ENCODE measurements at regions not wholly inside any gene's neighbourhood (a gene's known extent, or its start where the extent isn't known, plus 50 kb on each side); places are given as distances from the start of the nearest gene placed in this dataset.

DNA sequence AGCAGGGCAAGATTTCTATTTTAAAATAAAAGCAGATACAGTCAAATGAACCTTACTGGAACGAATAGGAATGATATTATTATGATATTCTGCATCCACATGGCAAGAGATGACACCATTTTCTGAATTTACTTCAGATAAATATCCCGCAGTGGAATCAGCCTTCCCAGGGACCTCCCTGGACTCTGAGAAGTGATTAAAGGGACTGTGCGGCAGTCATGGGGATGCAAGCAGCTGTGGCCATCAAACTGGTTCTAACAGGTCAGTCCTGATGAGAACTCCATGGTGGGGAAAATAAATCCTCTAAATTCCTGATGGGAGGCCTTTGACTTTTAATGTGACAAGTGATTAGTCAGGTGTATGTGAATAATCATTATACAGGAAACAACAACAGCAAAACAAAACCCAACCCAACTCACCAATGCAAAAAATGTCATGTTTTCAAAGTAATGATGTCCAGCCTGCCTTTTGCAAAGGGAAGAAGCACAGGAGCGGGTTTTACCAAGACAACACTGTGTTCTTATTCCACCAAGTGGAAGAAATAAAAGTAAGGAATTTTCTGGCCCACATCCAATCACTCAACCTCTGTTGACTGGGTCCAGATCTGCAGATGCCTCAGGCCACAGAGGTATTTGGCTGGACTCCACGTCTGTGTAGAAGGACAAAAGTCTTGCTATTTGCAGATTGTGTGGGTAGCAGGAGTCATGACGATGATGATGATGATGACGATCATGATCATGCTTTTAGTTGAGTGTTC, 61.9 kb upstream of the CITED2 start:
- TF ChIP-seq, protein P1, sequence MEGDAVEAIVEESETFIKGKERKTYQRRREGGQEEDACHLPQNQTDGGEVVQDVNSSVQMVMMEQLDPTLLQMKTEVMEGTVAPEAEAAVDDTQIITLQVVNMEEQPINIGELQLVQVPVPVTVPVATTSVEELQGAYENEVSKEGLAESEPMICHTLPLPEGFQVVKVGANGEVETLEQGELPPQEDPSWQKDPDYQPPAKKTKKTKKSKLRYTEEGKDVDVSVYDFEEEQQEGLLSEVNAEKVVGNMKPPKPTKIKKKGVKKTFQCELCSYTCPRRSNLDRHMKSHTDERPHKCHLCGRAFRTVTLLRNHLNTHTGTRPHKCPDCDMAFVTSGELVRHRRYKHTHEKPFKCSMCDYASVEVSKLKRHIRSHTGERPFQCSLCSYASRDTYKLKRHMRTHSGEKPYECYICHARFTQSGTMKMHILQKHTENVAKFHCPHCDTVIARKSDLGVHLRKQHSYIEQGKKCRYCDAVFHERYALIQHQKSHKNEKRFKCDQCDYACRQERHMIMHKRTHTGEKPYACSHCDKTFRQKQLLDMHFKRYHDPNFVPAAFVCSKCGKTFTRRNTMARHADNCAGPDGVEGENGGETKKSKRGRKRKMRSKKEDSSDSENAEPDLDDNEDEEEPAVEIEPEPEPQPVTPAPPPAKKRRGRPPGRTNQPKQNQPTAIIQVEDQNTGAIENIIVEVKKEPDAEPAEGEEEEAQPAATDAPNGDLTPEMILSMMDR (IDR thresholded peaks at IDR 0.05): no peak

DNA sequence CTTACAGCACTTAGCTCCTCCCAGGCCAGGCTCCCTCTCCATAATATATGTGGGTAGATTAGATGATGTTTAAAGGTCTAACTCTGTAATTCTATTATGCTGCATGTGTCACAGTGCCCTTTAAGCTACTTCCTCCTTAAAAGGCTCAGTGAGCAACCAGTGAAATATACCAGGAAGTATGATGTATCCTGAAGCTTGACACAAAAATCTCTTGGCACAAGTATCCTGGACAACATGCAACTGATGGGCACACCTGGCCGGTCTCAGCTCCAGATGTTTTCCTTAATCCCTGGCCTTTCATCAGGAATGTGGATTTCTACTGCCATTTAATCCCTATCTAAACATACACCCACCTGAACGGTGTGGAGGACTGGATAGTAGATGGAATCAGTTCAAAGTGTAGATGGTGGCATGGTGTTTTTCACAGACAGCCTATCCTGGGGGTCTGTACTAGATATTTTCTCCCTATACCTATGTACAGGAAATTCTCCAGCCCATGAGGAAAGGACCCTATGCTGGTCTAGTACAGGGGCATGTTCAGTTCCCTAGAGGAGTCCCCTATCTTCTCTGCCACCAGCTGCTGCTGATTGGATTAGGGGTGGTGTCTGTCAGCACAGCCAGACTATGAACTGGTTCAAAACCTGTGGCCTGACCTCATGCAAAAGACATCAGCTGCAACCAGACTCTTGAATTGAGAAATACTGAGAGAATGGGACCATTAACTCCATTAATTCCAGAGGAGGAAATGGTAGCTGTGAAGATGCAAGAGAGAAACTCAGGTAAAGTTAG, 59.4 kb upstream of the CITED2 start:
- Histone ChIP-seq H3K4me3 (no peak overlapping the region), H3K4me1 (no peaks in the 10 kb centered on the region), H3K36me3 (no peaks in the 10 kb centered on the region), H3K9me3 (peaks cover 0 to 5% of the 10 kb centered on the region in 2 donors), H3K27me3 (no peaks in the 10 kb centered on the region), H3K27ac (no peak overlapping the region)
- TF ChIP-seq, protein P1 (IDR thresholded peaks at IDR 0.05): no peak
- no peak for DNase-seq (ENCODE audit: low spot score)

More for the DNA sequence above, 61.9 kb upstream of the CITED2 start:
- no peaks in the 10 kb centered on the region for H3K4me1 ChIP-seq
- peaks cover 0 to 5% of the 10 kb centered on the region in 2 donors for H3K9me3 ChIP-seq
- no peak overlapping the region for H3K27ac ChIP-seq
- H3K4me3 ChIP-seq: no peak overlapping the region
- no peaks in the 10 kb centered on the region for H3K36me3 ChIP-seq
- DNase-seq (ENCODE audit: low spot score): no peak
- no peaks in the 10 kb centered on the region for H3K27me3 ChIP-seq

DNA sequence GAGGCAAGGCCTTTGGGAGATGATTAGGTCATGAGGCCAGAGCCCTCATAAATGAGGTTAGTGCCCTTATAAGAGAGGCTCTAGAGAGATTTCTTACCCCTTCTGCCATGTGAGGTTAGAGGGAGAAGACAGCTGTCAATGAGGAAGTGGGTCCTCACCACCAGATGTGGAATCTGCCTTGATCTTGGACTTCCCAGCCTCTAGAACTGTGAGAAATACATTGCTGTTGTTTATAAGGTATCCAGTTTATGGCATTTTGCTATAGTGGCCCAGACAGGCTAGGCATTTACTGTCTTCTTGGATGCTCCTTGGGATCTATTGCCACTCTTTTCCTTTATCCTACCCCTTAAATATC, 57.1 kb upstream of the CITED2 start:
- Histone ChIP-seq H3K4me3 (no peak overlapping the region), H3K4me1 (no peaks in the 10 kb centered on the region), H3K27ac (no peak overlapping the region), H3K27me3 (no peaks in the 10 kb centered on the region), H3K36me3 (no peaks in the 10 kb centered on the region), H3K9me3 (peaks cover 0 to 5% of the 10 kb centered on the region in 2 donors)
- no peak for DNase-seq (ENCODE audit: low spot score)
- TF ChIP-seq, protein P1 (IDR thresholded peaks at IDR 0.05): no peak

DNA sequence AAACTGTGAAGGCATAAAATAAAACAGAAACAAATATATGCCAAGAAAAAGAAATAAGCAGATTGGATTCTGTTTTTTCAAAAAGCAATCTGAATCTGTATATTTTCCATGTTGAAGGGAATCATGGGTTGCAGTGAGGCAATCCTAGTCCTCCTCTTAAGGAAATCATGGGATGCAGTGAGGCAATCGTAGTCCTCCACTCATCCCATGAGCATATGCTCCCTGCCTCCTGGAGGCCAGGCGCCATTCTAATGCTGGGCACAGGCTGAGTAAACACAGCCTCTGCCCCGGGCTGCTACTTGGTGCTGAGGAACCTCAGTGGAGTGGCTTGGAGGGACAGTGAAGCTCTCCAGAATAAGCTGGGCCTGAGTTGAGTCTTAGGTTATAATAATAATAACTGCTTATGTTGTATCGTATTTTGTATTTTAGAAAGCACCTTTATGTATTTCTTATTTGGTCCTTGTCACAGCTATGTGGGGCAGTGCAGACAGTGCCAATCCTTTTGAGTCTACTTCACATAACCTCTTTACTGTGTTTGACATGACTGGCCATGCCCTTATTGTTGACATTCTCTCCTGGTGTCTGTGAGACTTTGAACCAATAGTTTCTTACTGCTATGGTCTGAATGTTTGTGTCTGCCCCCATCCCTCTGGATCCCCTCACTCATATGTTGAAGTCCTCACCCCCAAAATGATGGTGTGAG, 56.6 kb upstream of the CITED2 start:
- Histone ChIP-seq H3K36me3 (no peaks in the 10 kb centered on the region), H3K27me3 (no peaks in the 10 kb centered on the region), H3K27ac (no peak overlapping the region), H3K4me3 (no peak overlapping the region), H3K9me3 (peaks cover 0 to 5% of the 10 kb centered on the region in 2 donors), H3K4me1 (no peaks in the 10 kb centered on the region)
- TF ChIP-seq, protein P1 (IDR thresholded peaks at IDR 0.05): no peak
- DNase-seq (ENCODE audit: low spot score): no peak

DNA sequence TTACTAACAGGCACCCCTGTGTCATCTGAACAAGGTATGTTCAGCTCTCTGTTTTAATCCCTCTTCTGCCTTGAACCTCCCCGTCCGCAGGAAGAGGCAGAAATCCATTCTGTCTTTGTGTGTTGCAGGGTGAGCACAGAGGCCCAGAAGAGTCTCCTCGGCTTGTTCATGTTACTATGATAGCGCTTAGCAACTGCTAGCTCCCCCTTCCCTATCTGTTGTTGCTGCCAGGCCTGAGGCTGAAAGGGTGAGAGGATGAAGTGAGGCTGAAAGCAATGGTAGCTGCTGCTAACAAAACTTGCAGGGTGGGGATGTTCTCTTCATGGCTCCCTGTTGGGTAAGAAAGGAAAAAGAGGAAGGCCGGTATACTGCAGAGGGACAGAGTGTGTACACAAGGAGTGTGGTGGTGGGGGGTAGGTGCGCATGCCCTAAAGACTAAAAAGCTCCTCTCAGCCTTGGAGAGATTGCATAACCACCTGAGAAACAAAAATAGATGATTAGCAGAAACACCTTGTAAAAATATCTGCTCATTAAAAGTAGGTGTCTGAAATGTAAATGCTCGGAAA, 55.2 kb upstream of the CITED2 start:
- TF ChIP-seq, protein P1 (IDR thresholded peaks at IDR 0.05): no peak
- no peaks in the 10 kb centered on the region for H3K4me1 ChIP-seq
- no peaks in the 10 kb centered on the region for H3K36me3 ChIP-seq
- no peaks in the 10 kb centered on the region for H3K27me3 ChIP-seq
- peaks cover 0 to 5% of the 10 kb centered on the region in 2 donors for H3K9me3 ChIP-seq
- no peak for DNase-seq (ENCODE audit: low spot score)
- no peak overlapping the region for H3K4me3 ChIP-seq
- H3K27ac ChIP-seq: no peak overlapping the region

All from right atrium auricular region (tissue), 2 donors.